DMS53 treated with DMSO at 0.1 percent for 48 hours (cell line): ENCODE measurements at regions not wholly inside any gene's neighbourhood (a gene's known extent, or its start where the extent isn't known, plus 50 kb on each side); places are given as distances from the start of the nearest gene placed in this dataset.

ENCODE experiments used
- DNase-seq: peaks from one replicate; lab custom pipeline; 2025; ENCODE audit not compliant: unreplicated experiment; lab: John Stamatoyannopoulos, UW

- no peak for DNase-seq
Observed at GRCh38 chr2:128624956-128625355, 306.3 kb upstream of the HS6ST1 start.

- DNase-seq: no peak
Observed at GRCh38 chr2:128625421-128625820, 306.8 kb upstream of the HS6ST1 start.

GRCh38 chr2:128625963-128626759 lies 307.5 kb upstream of the HS6ST1 start:
- DNase-seq: no peak

GRCh38 chr2:128626760-128627511 lies 308.3 kb upstream of the HS6ST1 start:
- DNase-seq: no peak

GRCh38 chr2:128628206-128628605 lies 309.5 kb upstream of the HS6ST1 start:
- no peak for DNase-seq

- no peak for DNase-seq
Observed at GRCh38 chr2:128628996-128629395, 310.3 kb upstream of the HS6ST1 start.

- no peak for DNase-seq
Observed at GRCh38 chr2:128630974-128631697, 312.5 kb upstream of the HS6ST1 start.

- DNase-seq: no peak
Observed at GRCh38 chr2:128631698-128632500, 313.2 kb upstream of the HS6ST1 start.

GRCh38 chr2:128632501-128632800 lies 313.8 kb upstream of the HS6ST1 start:
- no peak for DNase-seq

- no peak for DNase-seq
Observed at GRCh38 chr2:128633501-128633900, 314.8 kb upstream of the HS6ST1 start.

- no peak for DNase-seq
Observed at GRCh38 chr2:128635361-128635900, 316.8 kb upstream of the HS6ST1 start.

- no peak for DNase-seq
Observed at GRCh38 chr2:128636802-128637147, 318.1 kb upstream of the HS6ST1 start.

GRCh38 chr2:128637481-128638155 lies 318.9 kb upstream of the HS6ST1 start:
- DNase-seq: no peak

GRCh38 chr2:128638341-128639119 lies 319.9 kb upstream of the HS6ST1 start:
- DNase-seq: no peak

- DNase-seq: no peak
Observed at GRCh38 chr2:128639120-128639477, 320.4 kb upstream of the HS6ST1 start.

GRCh38 chr2:128639693-128640092 lies 321.0 kb upstream of the HS6ST1 start:
- no peak for DNase-seq

GRCh38 chr2:128640166-128640844 lies 321.6 kb upstream of the HS6ST1 start:
- no peak for DNase-seq

GRCh38 chr2:128640845-128641360 lies 322.2 kb upstream of the HS6ST1 start:
- no peak for DNase-seq
